Neuron (in vitro differentiated cells): ENCODE measurements at regions not wholly inside any gene's neighbourhood (a gene's known extent, or its start where the extent isn't known, plus 50 kb on each side); places are given as distances from the start of the nearest gene placed in this dataset.

Source experiments
- H2AFZ ChIP-seq: one replicate; pipeline ENCODE4 v1.6.1; 2013; ENCODE audit warnings: low read depth, mild to moderate bottlenecking, inconsistent platforms, low read length, moderate library complexity
- H3K27me3 ChIP-seq: one replicate; pipeline ENCODE4 v1.6.1; 2013; ENCODE audit warnings: low read length; ENCODE audit not compliant: insufficient read depth
- H3K36me3 ChIP-seq: one replicate; pipeline ENCODE4 v1.6.1; 2013; ENCODE audit warnings: low read length; ENCODE audit not compliant: insufficient read depth
- H3K4me1 ChIP-seq: one replicate; pipeline ENCODE4 v1.6.1; 2013; ENCODE audit warnings: low read length; ENCODE audit not compliant: insufficient read depth
- H3K4me3 ChIP-seq: 2 replicates; pipeline ENCODE4 v1.5.1; 2013; ENCODE audit warnings: mild to moderate bottlenecking, low read length, moderate library complexity
- H3K9me3 ChIP-seq: one replicate; pipeline ENCODE4 v1.6.1; 2013; ENCODE audit warnings: low read length

- H3K4me3 ChIP-seq = no peak overlapping the region
- no peaks in the 10 kb centered on the region for H3K4me1 ChIP-seq
- peaks cover 2% of the 10 kb centered on the region for H3K9me3 ChIP-seq
- H3K27me3 ChIP-seq = no peaks in the 10 kb centered on the region
- H2AFZ ChIP-seq = no peak overlapping the region
- H3K36me3 ChIP-seq = no peaks in the 10 kb centered on the region
Observed at GRCh38 chr18:66676699-66677098, 72.8 kb upstream of the CDH19 start.

GRCh38 chr18:66674286-66674685 is 70.4 kb upstream of the CDH19 start:
- H3K9me3 ChIP-seq = peaks cover 2% of the 10 kb centered on the region
- H2AFZ ChIP-seq = no peak overlapping the region
- H3K4me1 ChIP-seq = no peaks in the 10 kb centered on the region
- H3K27me3 ChIP-seq = no peaks in the 10 kb centered on the region
- H3K36me3 ChIP-seq = no peaks in the 10 kb centered on the region
- no peak overlapping the region for H3K4me3 ChIP-seq

- no peaks in the 10 kb centered on the region for H3K4me1 ChIP-seq
- H3K9me3 ChIP-seq = no peaks in the 10 kb centered on the region
- H2AFZ ChIP-seq = no peak overlapping the region
- no peaks in the 10 kb centered on the region for H3K36me3 ChIP-seq
- no peak overlapping the region for H3K4me3 ChIP-seq
- H3K27me3 ChIP-seq = no peaks in the 10 kb centered on the region
Observed at GRCh38 chr18:66668706-66669105, 64.8 kb upstream of the CDH19 start.

GRCh38 chr18:66662632-66663031 is 58.7 kb upstream of the CDH19 start:
- Histone ChIP-seq H3K4me3 (no peak overlapping the region), H2AFZ (no peak overlapping the region), H3K9me3 (no peaks in the 10 kb centered on the region), H3K4me1 (no peaks in the 10 kb centered on the region), H3K36me3 (no peaks in the 10 kb centered on the region), H3K27me3 (no peaks in the 10 kb centered on the region)

- H2AFZ ChIP-seq = no peak overlapping the region
- H3K9me3 ChIP-seq = no peaks in the 10 kb centered on the region
- H3K4me3 ChIP-seq = no peak overlapping the region
- no peaks in the 10 kb centered on the region for H3K36me3 ChIP-seq
- H3K4me1 ChIP-seq = no peaks in the 10 kb centered on the region
- H3K27me3 ChIP-seq = no peaks in the 10 kb centered on the region
Observed at GRCh38 chr18:66655407-66655806, 51.5 kb upstream of the CDH19 start.
